A673 (cell line): ENCODE measurements at regions not wholly inside any gene's neighbourhood (a gene's known extent, or its start where the extent isn't known, plus 50 kb on each side); places are given as distances from the start of the nearest gene placed in this dataset.

Experiments
- BruUV-seq: library from RNA; stranded (reverse); fragments of 400-500 nt; replicated peaks from 2 replicates; lab custom pipeline; 2021; lab: Mats Ljungman, UMichigan
- CTCF ChIA-PET: fragments of 300-600 bp; sonication (Branson Sonifier 250); formaldehyde crosslinking; loops from one replicate; lab custom pipeline; 2022; ENCODE audit warnings: antibody characterized with exemption; lab: Charles Lee
- POLR2A ChIA-PET: fragments of 300-600 bp; sonication (Branson Sonifier 250); formaldehyde crosslinking; loops from one replicate; lab custom pipeline; 2022; ENCODE audit warnings: antibody characterized with exemption; ENCODE audit not compliant: low non-redundant PET; lab: Charles Lee
- DNase-seq: peaks from one replicate; pipeline ENCODE4 v3.0.0-alpha.2; 2015; ENCODE audit warnings: low spot score
- H3K27ac ChIP-seq: fragments of 200-600 bp; sonication (generic); 2 replicates; pipeline ENCODE4 v1.5.1; 2016; ENCODE audit warnings: mixed run types, low read depth, mild to moderate bottlenecking, mixed read lengths, antibody characterized with exemption, low read length; ENCODE audit not compliant: poor library complexity, severe bottlenecking
- H3K27me3 ChIP-seq: fragments of 200-600 bp; sonication (generic); replicated peaks from 2 replicates; pipeline ENCODE4 v1.6.1; 2017; ENCODE audit warnings: mixed run types, low read depth, mild to moderate bottlenecking, mixed read lengths, antibody characterized with exemption, low read length; ENCODE audit not compliant: insufficient read depth, poor library complexity
- H3K36me3 ChIP-seq: fragments of 200-600 bp; sonication (generic); 2 replicates; pipeline ENCODE4 v1.6.1; 2016; ENCODE audit warnings: mixed run types, mild to moderate bottlenecking, mixed read lengths, antibody characterized with exemption, low read length; ENCODE audit not compliant: insufficient read depth, poor library complexity, severe bottlenecking
- H3K4me1 ChIP-seq: fragments of 200-600 bp; sonication (generic); 2 replicates; pipeline ENCODE4 v1.6.1; 2017; ENCODE audit warnings: mixed run types, mild to moderate bottlenecking, mixed read lengths, antibody characterized with exemption, low read length; ENCODE audit not compliant: insufficient read depth, poor library complexity, severe bottlenecking
- H3K4me3 ChIP-seq: fragments of 200-600 bp; sonication (generic); 2 replicates; pipeline ENCODE4 v1.5.1; 2016; ENCODE audit warnings: low read depth, mixed run types, mild to moderate bottlenecking, mixed read lengths, low read length; ENCODE audit not compliant: poor library complexity, severe bottlenecking
- H3K9me3 ChIP-seq: fragments of 200-600 bp; sonication (generic); 2 replicates; pipeline ENCODE4 v1.6.1; 2016; ENCODE audit warnings: mixed run types, low read depth, mild to moderate bottlenecking, mixed read lengths, antibody characterized with exemption, low read length; ENCODE audit not compliant: poor library complexity, severe bottlenecking
- CTCF ChIP-seq: fragments of 300-800, 200-600 bp; sonication (generic); conservative IDR thresholded peaks from 2 replicates; pipeline ENCODE4 v1.5.1; 2017; ENCODE audit warnings: low read depth, mild to moderate bottlenecking, antibody characterized with exemption, low read length, moderate library complexity, mixed read lengths
- EZH2 ChIP-seq: fragments of 200-600 bp; sonication (generic); IDR thresholded peaks from 2 replicates; pipeline ENCODE4 v1.6.1; 2017; ENCODE audit warnings: borderline replicate concordance, low read depth, mild to moderate bottlenecking, mixed read lengths, antibody characterized with exemption, low read length; ENCODE audit not compliant: poor library complexity, severe bottlenecking
- intact Hi-C: fragments of 100-400 bp; cut with micrococcal nuclease; formaldehyde crosslinking; loops from one replicate; pipeline ENCODE4 v1.10.0; 2022; ENCODE audit not compliant: unreplicated experiment

GRCh38 chr12:127652281-127652680 lies 614.7 kb upstream of the TMEM132C start:
- H3K9me3 ChIP-seq: no peaks in the 10 kb centered on the region
- intact Hi-C loops: loop anchor here (10.0 kb wide), 1 partner anchor 1003 kb away; no protein-coding TSS in a partner anchor
- no peaks in the 10 kb centered on the region for H3K4me1 ChIP-seq
- no peak overlapping the region for H3K4me3 ChIP-seq
- H3K27me3 ChIP-seq: no peaks in the 10 kb centered on the region
- no TSS peak for BruUV-seq
- no peak for DNase-seq
- H3K27ac ChIP-seq: no peak overlapping the region
- ChIA-PET CTCF (no interaction called here), POLR2A (no interaction called here)
- no peaks in the 10 kb centered on the region for H3K36me3 ChIP-seq
- TF ChIP-seq CTCF (no peak), EZH2 (no peak)

GRCh38 chr12:127654383-127654985 lies 612.5 kb upstream of the TMEM132C start:
- ChIA-PET POLR2A (no interaction called here), CTCF (no interaction called here)
- DNase-seq: no peak
- H3K4me3 ChIP-seq: no peak overlapping the region
- H3K27ac ChIP-seq: no peak overlapping the region
- TF ChIP-seq EZH2 (no peak), CTCF (no peak)
- no peaks in the 10 kb centered on the region for H3K27me3 ChIP-seq
- H3K9me3 ChIP-seq: no peaks in the 10 kb centered on the region
- BruUV-seq: no TSS peak
- H3K36me3 ChIP-seq: no peaks in the 10 kb centered on the region
- intact Hi-C loops: loop anchor here (10.0 kb wide), 1 partner anchor 1000 kb away; no protein-coding TSS in a partner anchor
- H3K4me1 ChIP-seq: no peaks in the 10 kb centered on the region

GRCh38 chr12:127655691-127656090 lies 611.3 kb upstream of the TMEM132C start:
- intact Hi-C loops: loop anchor here (10.0 kb wide), 1 partner anchor 999 kb away; no protein-coding TSS in a partner anchor
- Histone ChIP-seq H3K4me3 (no peak overlapping the region), H3K9me3 (no peaks in the 10 kb centered on the region), H3K27ac (no peak overlapping the region), H3K36me3 (no peaks in the 10 kb centered on the region), H3K4me1 (no peaks in the 10 kb centered on the region), H3K27me3 (no peaks in the 10 kb centered on the region)
- TF ChIP-seq EZH2 (no peak), CTCF (no peak)
- ChIA-PET POLR2A (no interaction called here), CTCF (interaction anchor here (0.5 kb wide), 1 partner anchor 315 kb away, joined by 3 read pairs; no protein-coding TSS in a partner anchor)
- BruUV-seq: no TSS peak
- DNase-seq: no peak
